Brain microvascular endothelial cell (primary cell): ENCODE measurements at regions not wholly inside any gene's neighbourhood (a gene's known extent, or its start where the extent isn't known, plus 50 kb on each side); places are given as distances from the start of the nearest gene placed in this dataset.

ENCODE experiments used
- DNase-seq: peaks from one replicate; pipeline ENCODE4 v3.0.0-alpha.2; 2020
- H3K27ac ChIP-seq: fragments of 250-450 bp; sonication (Bioruptor Pico); 2 replicates; pipeline ENCODE4 v1.5.1; 2020; ENCODE audit warnings: mild to moderate bottlenecking, moderate library complexity
- H3K27me3 ChIP-seq: fragments of 250-450 bp; sonication (Bioruptor Pico); replicated peaks from 2 replicates; pipeline ENCODE4 v1.5.1; 2020; ENCODE audit warnings: mild to moderate bottlenecking
- H3K36me3 ChIP-seq: fragments of 250-450 bp; sonication (Bioruptor Pico); replicated peaks from 2 replicates; pipeline ENCODE4 v1.5.1; 2020; ENCODE audit warnings: mild to moderate bottlenecking
- H3K4me3 ChIP-seq: 2 replicates; pipeline ENCODE4 v1.5.1; 2011; ENCODE audit warnings: low read depth, mild to moderate bottlenecking, control low read depth, low read length, moderate library complexity
- in situ Hi-C: cut with HindIII; loops from 2 replicates; pipeline ENCODE4 v1.10.0; 2017; ENCODE audit warnings: low sequenced_read_pairs, low pct_ligation_motif_present
- TF ChIP-seq, protein P1 (sequence below): IDR thresholded peaks from 2 replicates; pipeline ENCODE4 v1.5.1; 2011; ENCODE audit warnings: low read depth, mild to moderate bottlenecking, moderate library complexity, low read length, control low read depth, inconsistent platforms; ENCODE audit errors: missing control alignments

DNA sequence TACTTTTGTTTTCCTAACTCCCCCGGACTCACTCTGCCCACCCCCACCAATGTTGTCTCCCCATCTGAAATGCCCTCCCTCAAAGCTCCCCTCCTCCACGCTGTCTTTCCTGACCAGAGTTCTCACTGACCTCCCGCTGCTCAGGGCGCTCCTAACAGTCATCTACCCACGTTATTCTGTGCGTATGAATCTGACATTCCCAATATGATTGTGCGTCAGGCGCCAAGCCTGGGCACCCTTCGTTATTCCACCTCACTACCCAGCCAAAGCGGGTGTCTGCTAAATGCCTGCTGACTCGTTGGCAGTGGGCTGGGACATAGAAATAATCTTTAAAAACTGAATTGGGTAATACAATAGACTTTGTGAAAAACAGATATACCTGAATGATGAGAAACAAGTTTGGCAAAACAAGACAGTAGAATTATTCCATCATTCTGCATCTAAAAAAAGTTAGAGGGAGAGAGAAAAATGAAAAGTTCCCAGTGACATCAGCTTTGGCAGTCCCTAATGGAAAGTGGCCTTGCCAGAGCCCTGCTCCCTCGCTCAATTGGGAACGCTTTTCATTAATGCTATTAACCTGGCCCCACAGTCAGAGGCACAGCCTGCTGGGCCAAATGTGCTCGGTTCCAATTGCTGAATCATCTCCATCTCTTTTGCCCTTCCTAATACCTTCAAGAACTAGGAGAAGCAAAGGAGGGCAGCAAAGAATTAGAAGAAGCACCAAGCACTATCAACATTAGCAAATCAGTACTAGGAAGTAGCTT lies 74.0 kb upstream of the PLXNC1 start:
- Histone ChIP-seq H3K36me3 (no peaks in the 10 kb centered on the region), H3K27ac (no peak overlapping the region), H3K4me3 (no peak overlapping the region), H3K27me3 (no peaks in the 10 kb centered on the region)
- in situ Hi-C loops = no loop called here
- DNase-seq = no peak
- TF ChIP-seq, protein P1, sequence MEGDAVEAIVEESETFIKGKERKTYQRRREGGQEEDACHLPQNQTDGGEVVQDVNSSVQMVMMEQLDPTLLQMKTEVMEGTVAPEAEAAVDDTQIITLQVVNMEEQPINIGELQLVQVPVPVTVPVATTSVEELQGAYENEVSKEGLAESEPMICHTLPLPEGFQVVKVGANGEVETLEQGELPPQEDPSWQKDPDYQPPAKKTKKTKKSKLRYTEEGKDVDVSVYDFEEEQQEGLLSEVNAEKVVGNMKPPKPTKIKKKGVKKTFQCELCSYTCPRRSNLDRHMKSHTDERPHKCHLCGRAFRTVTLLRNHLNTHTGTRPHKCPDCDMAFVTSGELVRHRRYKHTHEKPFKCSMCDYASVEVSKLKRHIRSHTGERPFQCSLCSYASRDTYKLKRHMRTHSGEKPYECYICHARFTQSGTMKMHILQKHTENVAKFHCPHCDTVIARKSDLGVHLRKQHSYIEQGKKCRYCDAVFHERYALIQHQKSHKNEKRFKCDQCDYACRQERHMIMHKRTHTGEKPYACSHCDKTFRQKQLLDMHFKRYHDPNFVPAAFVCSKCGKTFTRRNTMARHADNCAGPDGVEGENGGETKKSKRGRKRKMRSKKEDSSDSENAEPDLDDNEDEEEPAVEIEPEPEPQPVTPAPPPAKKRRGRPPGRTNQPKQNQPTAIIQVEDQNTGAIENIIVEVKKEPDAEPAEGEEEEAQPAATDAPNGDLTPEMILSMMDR = no peak

DNA sequence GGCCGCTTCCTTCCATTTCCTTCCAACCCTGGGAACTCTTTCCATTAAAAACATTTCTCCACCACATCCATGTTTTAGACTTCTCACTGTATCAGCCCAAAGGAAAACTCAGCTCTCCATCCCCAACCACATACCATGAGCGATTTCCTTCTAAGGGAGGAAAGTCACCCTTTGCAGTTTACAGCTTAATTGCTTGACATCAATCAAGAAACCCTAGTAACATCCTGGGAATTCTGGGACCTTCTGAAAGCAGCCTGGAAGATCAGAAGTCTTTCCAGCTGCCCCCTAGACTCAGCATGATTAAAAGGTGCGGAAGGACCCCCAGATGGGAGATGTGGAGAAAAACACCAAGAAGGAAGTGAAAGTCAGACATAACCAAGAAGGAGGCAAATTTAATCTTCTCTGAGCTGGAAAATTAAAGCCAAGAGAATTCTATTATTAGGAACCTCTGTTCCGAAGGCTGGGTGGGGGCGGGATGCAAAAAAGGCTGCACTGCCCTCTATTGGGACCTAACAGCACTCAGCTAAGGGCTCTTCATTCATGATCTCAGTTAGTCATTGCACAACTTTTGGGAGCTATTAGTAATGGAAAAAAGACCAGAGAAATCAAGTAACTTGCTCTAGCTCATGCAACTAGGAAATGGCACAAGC lies 73.3 kb upstream of the PLXNC1 start:
- Histone ChIP-seq H3K27me3 (no peaks in the 10 kb centered on the region), H3K27ac (no peak overlapping the region), H3K4me3 (no peak overlapping the region), H3K36me3 (no peaks in the 10 kb centered on the region)
- in situ Hi-C loops = loop anchor here (25.0 kb wide), 1 partner anchor 513 kb away; the partner anchor contains the start of gene SOCS2
- TF ChIP-seq, protein P1 = peak; percentile 84
- peak; percentile 76 for DNase-seq

DNA sequence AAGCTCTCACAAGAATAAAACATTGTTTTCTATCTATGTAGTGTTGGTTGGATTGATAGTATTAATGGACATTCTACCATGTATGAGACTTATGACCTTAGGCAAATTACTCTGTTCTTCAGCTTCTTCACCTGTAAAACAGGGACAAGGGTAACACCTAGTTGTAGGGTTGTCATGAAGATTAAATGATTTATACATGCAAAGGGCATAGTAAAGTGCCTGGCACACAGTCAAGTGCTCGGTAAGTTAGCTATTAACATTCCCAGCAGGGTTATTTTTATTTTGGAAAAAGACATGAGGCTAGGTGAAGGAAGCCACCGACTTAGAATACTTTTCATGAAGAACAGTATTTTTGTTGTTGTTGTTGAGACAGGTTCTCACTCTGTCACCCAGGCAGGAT lies 71.2 kb upstream of the PLXNC1 start:
- no peaks in the 10 kb centered on the region for H3K36me3 ChIP-seq
- H3K27ac ChIP-seq = no peak overlapping the region
- no peaks in the 10 kb centered on the region for H3K27me3 ChIP-seq
- in situ Hi-C loops = loop anchor here (25.0 kb wide), 1 partner anchor 515 kb away; the partner anchor contains the start of gene SOCS2
- H3K4me3 ChIP-seq = no peak overlapping the region
- no peak for DNase-seq
- TF ChIP-seq, protein P1 = no peak

DNA sequence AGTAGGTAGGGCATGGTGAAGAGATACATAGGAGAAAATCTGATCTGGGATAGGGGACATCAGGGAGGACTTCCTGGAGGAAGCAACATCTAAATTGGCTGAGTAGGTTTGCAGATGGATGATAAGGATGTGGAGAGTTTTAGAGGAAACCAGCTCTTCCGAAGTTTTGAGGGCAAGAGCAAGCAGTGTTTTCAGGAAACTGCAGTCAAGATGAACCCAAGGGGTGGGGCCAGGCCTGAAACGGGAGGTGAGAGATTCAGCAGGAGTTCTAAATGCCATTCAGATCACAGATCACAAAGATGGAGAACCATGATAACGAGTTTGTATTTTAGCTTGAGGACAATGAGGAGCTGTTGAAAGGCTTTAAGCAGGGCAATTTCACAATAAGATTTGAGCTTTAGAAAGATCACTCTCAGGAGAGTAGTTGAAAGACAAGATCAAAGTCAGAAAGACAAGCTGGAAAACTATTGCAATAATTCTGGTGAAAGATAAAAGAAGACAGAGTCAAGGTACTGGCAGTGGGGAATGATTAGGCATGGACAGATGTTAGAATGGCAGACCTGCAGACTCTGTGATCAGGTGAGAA lies 70.1 kb upstream of the PLXNC1 start:
- Histone ChIP-seq H3K4me3 (no peak overlapping the region), H3K27me3 (no peaks in the 10 kb centered on the region), H3K27ac (no peak overlapping the region), H3K36me3 (no peaks in the 10 kb centered on the region)
- in situ Hi-C loops = loop anchor here (25.0 kb wide), 1 partner anchor 516 kb away; the partner anchor contains the start of gene SOCS2
- DNase-seq = no peak
- TF ChIP-seq, protein P1 = no peak

DNA sequence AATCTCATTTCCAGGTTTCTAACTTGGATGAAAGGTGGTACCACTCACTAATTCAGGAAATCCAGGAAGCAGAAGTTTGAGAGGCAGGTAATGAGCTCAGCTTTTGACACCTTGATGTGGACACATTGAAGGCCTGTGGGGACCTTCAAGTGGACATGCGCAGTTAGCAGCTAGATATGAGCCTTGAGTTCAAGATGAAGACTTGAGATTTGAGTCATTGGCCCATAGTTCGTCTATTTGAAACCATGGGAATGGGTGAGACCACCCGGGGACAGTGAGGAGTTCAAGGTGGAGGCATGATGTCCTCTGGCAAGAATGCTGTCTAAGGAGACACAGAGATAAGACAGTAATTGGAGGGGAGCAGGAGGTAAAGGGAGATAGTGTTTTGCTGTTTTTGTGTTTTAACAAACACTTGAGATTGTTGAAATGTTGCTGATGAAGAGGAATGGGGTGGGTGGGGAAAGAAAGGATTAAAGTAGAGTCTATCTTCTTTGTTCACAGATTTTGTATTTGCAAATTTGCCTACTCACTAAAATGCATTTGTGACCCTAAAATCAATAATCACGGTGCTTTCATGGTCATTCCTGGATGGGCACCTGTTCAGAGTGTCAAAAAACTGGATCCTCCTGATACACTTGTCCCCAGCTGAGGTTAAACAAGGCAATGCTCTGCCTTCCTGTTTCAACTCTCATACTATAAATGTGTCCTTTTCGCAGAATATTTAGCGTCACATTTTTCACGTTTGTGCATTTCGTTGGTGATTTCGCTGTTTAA lies 69.5 kb upstream of the PLXNC1 start:
- no peak overlapping the region for H3K4me3 ChIP-seq
- in situ Hi-C loops = loop anchor here (25.0 kb wide), 1 partner anchor 517 kb away; the partner anchor contains the start of gene SOCS2
- no peaks in the 10 kb centered on the region for H3K36me3 ChIP-seq
- no peak for DNase-seq
- H3K27ac ChIP-seq = no peak overlapping the region
- TF ChIP-seq, protein P1 = no peak
- no peaks in the 10 kb centered on the region for H3K27me3 ChIP-seq
